Ovary (tissue), 3 donors: ENCODE measurements at regions not wholly inside any gene's neighbourhood (a gene's known extent, or its start where the extent isn't known, plus 50 kb on each side); places are given as distances from the start of the nearest gene placed in this dataset.

Experiments used
- EP300 ChIP-seq: sonication (generic); formaldehyde crosslinking; IDR thresholded peaks from one replicate; pipeline ENCODE4 v1.6.1; 2017; ENCODE audit warnings: antibody characterized with exemption
- POLR2A ChIP-seq: fragments of 450-650 bp; IDR thresholded peaks from one replicate; pipeline ENCODE4 v1.6.1; 2017; ENCODE audit warnings: antibody characterized with exemption, mild to moderate bottlenecking, moderate library complexity
- TF ChIP-seq, protein P1 (sequence below), 3 donors: fragments of 450-650 bp in 2 of 3; fragments of 200-600 bp in 1 of 3; IDR thresholded peaks; one replicate each; pipeline versions ENCODE4 v1.5.1 to v1.8.0; 2016 to 2022; ENCODE audit warnings: antibody characterized with exemption in 3 of 3, mild to moderate bottlenecking in 1 of 3
- donor health status: DM: no; HTN: no; CAD: no.

DNA sequence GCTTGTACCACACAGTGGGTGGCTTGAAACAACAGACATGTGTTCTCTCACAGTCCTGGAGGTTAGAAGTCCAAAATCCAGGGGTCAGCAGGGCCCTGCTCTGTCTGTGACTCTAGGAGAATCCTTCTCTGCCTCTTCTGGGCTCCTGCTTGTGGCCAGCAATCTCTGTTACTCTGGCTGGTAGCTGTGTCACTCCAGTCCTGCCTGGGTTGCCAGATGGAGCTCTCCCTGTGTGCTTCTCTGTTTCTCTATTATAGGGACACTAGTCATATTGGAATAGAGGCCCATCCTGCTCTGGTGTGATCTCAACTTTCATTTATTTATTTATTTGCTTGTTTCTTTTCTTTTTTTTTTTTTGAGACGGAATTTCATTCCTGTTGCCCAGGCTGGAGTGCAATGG is 276.6 kb upstream of the GALNT17 start:
- TF ChIP-seq, protein P1, sequence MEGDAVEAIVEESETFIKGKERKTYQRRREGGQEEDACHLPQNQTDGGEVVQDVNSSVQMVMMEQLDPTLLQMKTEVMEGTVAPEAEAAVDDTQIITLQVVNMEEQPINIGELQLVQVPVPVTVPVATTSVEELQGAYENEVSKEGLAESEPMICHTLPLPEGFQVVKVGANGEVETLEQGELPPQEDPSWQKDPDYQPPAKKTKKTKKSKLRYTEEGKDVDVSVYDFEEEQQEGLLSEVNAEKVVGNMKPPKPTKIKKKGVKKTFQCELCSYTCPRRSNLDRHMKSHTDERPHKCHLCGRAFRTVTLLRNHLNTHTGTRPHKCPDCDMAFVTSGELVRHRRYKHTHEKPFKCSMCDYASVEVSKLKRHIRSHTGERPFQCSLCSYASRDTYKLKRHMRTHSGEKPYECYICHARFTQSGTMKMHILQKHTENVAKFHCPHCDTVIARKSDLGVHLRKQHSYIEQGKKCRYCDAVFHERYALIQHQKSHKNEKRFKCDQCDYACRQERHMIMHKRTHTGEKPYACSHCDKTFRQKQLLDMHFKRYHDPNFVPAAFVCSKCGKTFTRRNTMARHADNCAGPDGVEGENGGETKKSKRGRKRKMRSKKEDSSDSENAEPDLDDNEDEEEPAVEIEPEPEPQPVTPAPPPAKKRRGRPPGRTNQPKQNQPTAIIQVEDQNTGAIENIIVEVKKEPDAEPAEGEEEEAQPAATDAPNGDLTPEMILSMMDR (IDR thresholded peaks at IDR 0.05): no peak
- TF ChIP-seq POLR2A (no peak), EP300 (no peak)
